IMR-90 (cell line): ENCODE measurements at regions not wholly inside any gene's neighbourhood (a gene's known extent, or its start where the extent isn't known, plus 50 kb on each side); places are given as distances from the start of the nearest gene placed in this dataset.

Experiments
- ATAC-seq: fragments of 200-7000 bp; cut with Tn5 transposase; 2 replicates; pipeline ENCODE4 v1.9.1; 2020; ENCODE audit warnings: low read depth, mild to moderate bottlenecking, moderate library complexity
- BruUV-seq: library from RNA; stranded (reverse); fragments of 400-500 nt; replicated peaks from 2 replicates; lab custom pipeline; 2021; lab: Mats Ljungman, UMichigan
- CTCF ChIA-PET: fragments of 300-600 bp; formaldehyde crosslinking; extraction: SDS; loops from one replicate; lab custom pipeline; 2021; ENCODE audit warnings: antibody characterized with exemption; lab: Yijun Ruan, JAX
- POLR2A ChIA-PET: fragments of 300-600 bp; sonication (Branson Sonifier 250); formaldehyde crosslinking; loops from one replicate; lab custom pipeline; 2022; ENCODE audit warnings: antibody characterized with exemption; ENCODE audit not compliant: unreplicated experiment; lab: Charles Lee
- DNase-seq: peaks from one replicate; pipeline ENCODE4 v3.0.0; 2013
- H2AFZ ChIP-seq: replicated peaks from 2 replicates; pipeline ENCODE3; 2013; ENCODE audit warnings: low read length, mild to moderate bottlenecking; ENCODE audit not compliant: poor library complexity
- H2AK5ac ChIP-seq: 2 replicates; pipeline ENCODE4 v1.6.1; 2013; ENCODE audit warnings: low read depth, low read length, inconsistent platforms
- H2AK9ac ChIP-seq: replicated peaks from 2 replicates; pipeline ENCODE3; 2013; ENCODE audit warnings: mild to moderate bottlenecking, low read depth, low read length, moderate library complexity; ENCODE audit not compliant: poor library complexity
- H2BK120ac ChIP-seq: 2 replicates; pipeline ENCODE4 v1.6.1; 2013; ENCODE audit warnings: low read depth, low read length, inconsistent platforms
- H2BK15ac ChIP-seq: 3 replicates; pipeline ENCODE4 v1.6.1; 2013; ENCODE audit warnings: low read depth, low read length, inconsistent platforms
- H2BK20ac ChIP-seq: 2 replicates; pipeline ENCODE4 v1.6.1; 2013; ENCODE audit warnings: low read depth, mild to moderate bottlenecking, inconsistent platforms, low read length, moderate library complexity
- H2BK5ac ChIP-seq: 2 replicates; pipeline ENCODE4 v1.6.1; 2013; ENCODE audit warnings: mild to moderate bottlenecking, low read depth, low read length, inconsistent platforms; ENCODE audit not compliant: poor library complexity, severe bottlenecking
- H3K14ac ChIP-seq: replicated peaks from 2 replicates; pipeline ENCODE4 v1.6.1; 2013; ENCODE audit warnings: low read depth, low read length, inconsistent platforms
- H3K18ac ChIP-seq: 2 replicates; pipeline ENCODE4 v1.6.1; 2013; ENCODE audit warnings: low read depth, low read length, control low read depth
- H3K23ac ChIP-seq: 2 replicates; pipeline ENCODE4 v1.6.1; 2013; ENCODE audit warnings: low read depth, low read length, inconsistent platforms
- H3K27ac ChIP-seq: 2 replicates; pipeline ENCODE4 v1.5.1; 2013; ENCODE audit warnings: mild to moderate bottlenecking, control low read depth, low read length; ENCODE audit not compliant: insufficient read depth
- H3K27me3 ChIP-seq: 2 replicates; pipeline ENCODE4 v1.6.1; 2013; ENCODE audit warnings: low read length; ENCODE audit not compliant: control insufficient read depth, insufficient read depth
- H3K36me3 ChIP-seq: 2 replicates; pipeline ENCODE4 v1.6.1; 2013; ENCODE audit warnings: low read length, mixed read lengths; ENCODE audit not compliant: control insufficient read depth, insufficient read depth
- H3K4ac ChIP-seq: 2 replicates; pipeline ENCODE4 v1.6.1; 2013; ENCODE audit warnings: low read depth, low read length, inconsistent platforms
- H3K4me1 ChIP-seq: 2 replicates; pipeline ENCODE4 v1.6.1; 2013; ENCODE audit warnings: low read length, mixed read lengths; ENCODE audit not compliant: control insufficient read depth, insufficient read depth
- H3K4me2 ChIP-seq: 2 replicates; pipeline ENCODE4 v1.6.1; 2013; ENCODE audit warnings: low read depth, mild to moderate bottlenecking, control low read depth, low read length, moderate library complexity
- H3K4me3 ChIP-seq: 2 replicates; pipeline ENCODE4 v1.5.1; 2013; ENCODE audit warnings: low read depth, mild to moderate bottlenecking, control low read depth, low read length, moderate library complexity; ENCODE audit not compliant: insufficient read depth
- H3K56ac ChIP-seq: 2 replicates; pipeline ENCODE4 v1.6.1; 2013; ENCODE audit warnings: low read length, inconsistent platforms; ENCODE audit not compliant: insufficient read depth; ENCODE audit errors: extremely low read depth
- H3K79me1 ChIP-seq, 2 experiments: 2 replicates each; pipeline ENCODE4 v1.6.1; 2013; ENCODE audit warnings: low read length in 2 of 2, inconsistent platforms in 1 of 2, low read depth in 1 of 2
- H3K9ac ChIP-seq: 2 replicates; pipeline ENCODE4 v1.6.1; 2013; ENCODE audit warnings: low read depth, low read length, control low read depth
- H3K9me1 ChIP-seq: 2 replicates; pipeline ENCODE4 v1.6.1; 2013; ENCODE audit warnings: low read length, inconsistent platforms; ENCODE audit not compliant: insufficient read depth
- H3K9me3 ChIP-seq: 2 replicates; pipeline ENCODE4 v1.6.1; 2013; ENCODE audit warnings: low read length; ENCODE audit not compliant: control insufficient read depth, insufficient read depth
- H4K20me1 ChIP-seq: 2 replicates; pipeline ENCODE4 v1.6.1; 2013; ENCODE audit warnings: low read length, inconsistent platforms; ENCODE audit not compliant: insufficient read depth
- H4K5ac ChIP-seq: 2 replicates; pipeline ENCODE4 v1.6.1; 2013; ENCODE audit warnings: mild to moderate bottlenecking, low read depth, low read length, control low read depth
- H4K8ac ChIP-seq, 2 experiments: 2 replicates each; pipeline ENCODE4 v1.6.1; 2013; ENCODE audit warnings: low read depth in 2 of 2, low read length in 2 of 2, control low read depth in 1 of 2, inconsistent platforms in 1 of 2
- H4K91ac ChIP-seq: 2 replicates; pipeline ENCODE4 v1.6.1; 2013; ENCODE audit warnings: low read depth, low read length, inconsistent platforms; ENCODE audit not compliant: insufficient read depth
- BHLHE40 ChIP-seq: fragments of 150-350 bp; IDR thresholded peaks from 2 replicates; pipeline ENCODE4 v1.6.1; 2016; ENCODE audit warnings: mild to moderate bottlenecking, low read depth, low read length
- CTCF ChIP-seq: conservative IDR thresholded peaks from 2 replicates; pipeline ENCODE4 v1.5.1; 2012; ENCODE audit warnings: mild to moderate bottlenecking, low read depth, low read length, improper control_type of control experiment
- USF2 ChIP-seq: fragments of 150-350 bp; IDR thresholded peaks from 2 replicates; pipeline ENCODE4 v1.6.1; 2017; ENCODE audit warnings: mild to moderate bottlenecking, antibody characterized with exemption, low read length, low read depth
- WGBS, 2 experiments: methylation state at CpG; one replicate each; pipeline versions ENCODE4 v1.1.5 to v1.1.7; 2013; ENCODE audit warnings: missing lambda C conversion rate in 2 of 2; ENCODE audit not compliant: insufficient read length in 1 of 2; ENCODE audit errors: extremely low coverage in 2 of 2; 5-methylcytosine and 5-hydroxymethylcytosine counted together
- dilution Hi-C: fragments of 300-500 bp; cut with HindIII; formaldehyde crosslinking; loops from one replicate; pipeline ENCODE4 v1.14.3; 2018; ENCODE audit warnings: low sequenced_read_pairs; ENCODE audit not compliant: unreplicated experiment
- in situ Hi-C: fragments of 300-500 bp; cut with MboI; formaldehyde crosslinking; loops from 3 replicates; pipeline ENCODE4 v1.14.3; 2019; ENCODE audit warnings: low sequenced_read_pairs, inconsistent platforms, mixed read lengths
- intact Hi-C: fragments of 100-400 bp; cut with micrococcal nuclease; formaldehyde crosslinking; loops from 2 replicates; pipeline ENCODE4 v1.10.0; 2022

GRCh38 chr6:15077961-15078360, 167.9 kb upstream of the JARID2 start:
- Histone ChIP-seq H4K8ac (no peak overlapping the region), H2BK120ac (no peak overlapping the region), H4K5ac (no peak overlapping the region), H2AFZ (no peak overlapping the region), H3K14ac (no peak overlapping the region), H3K27ac (no peak overlapping the region), H3K9me3 (no peaks in the 10 kb centered on the region), H3K4me1 (no peaks in the 10 kb centered on the region), H3K23ac (no peak overlapping the region), H2BK5ac (no peak overlapping the region), H3K4me3 (no peak overlapping the region), H3K27me3 (no peaks in the 10 kb centered on the region), H3K79me1 (no peaks in the 10 kb centered on the region), H2AK9ac (no peak overlapping the region), H4K20me1 (no peaks in the 10 kb centered on the region), H2BK15ac (no peak overlapping the region), H3K9me1 (no peaks in the 10 kb centered on the region), H3K4ac (no peak overlapping the region), H3K9ac (no peak overlapping the region), H3K4me2 (no peak overlapping the region), H4K91ac (no peak overlapping the region), H2BK20ac (no peak overlapping the region), H3K36me3 (no peaks in the 10 kb centered on the region), H3K56ac (no peak overlapping the region), H2AK5ac (no peak overlapping the region), H3K18ac (no peak overlapping the region)
- dilution Hi-C loops = no loop called here
- BruUV-seq = no TSS peak
- ATAC-seq (no peak), DNase-seq (no peak)
- TF ChIP-seq USF2 = no peak
- no peak for TF ChIP-seq BHLHE40
- TF ChIP-seq CTCF = no peak
- in situ Hi-C loops = no loop called here
- intact Hi-C loops = no loop called here
- WGBS, 2 experiments = no CpG with 5 or more reads among the region's 5 CpGs
- ChIA-PET POLR2A (no interaction called here), CTCF (no interaction called here)
